SK-N-MC (cell line): ENCODE measurements at regions not wholly inside any gene's neighbourhood (a gene's known extent, or its start where the extent isn't known, plus 50 kb on each side); places are given as distances from the start of the nearest gene placed in this dataset.

Experiments
- EZH2 ChIP-seq: fragments of 200-600 bp; sonication (generic); IDR thresholded peaks from one replicate; pipeline ENCODE4 v1.6.1; 2017; ENCODE audit warnings: antibody characterized with exemption
- FOXP2 ChIP-seq: optimal IDR thresholded peaks from 2 replicates; pipeline ENCODE3; 2011; ENCODE audit warnings: mild to moderate bottlenecking, moderate library complexity; ENCODE audit not compliant: insufficient read depth; ENCODE audit errors: extremely low read length, control extremely low read depth

DNA sequence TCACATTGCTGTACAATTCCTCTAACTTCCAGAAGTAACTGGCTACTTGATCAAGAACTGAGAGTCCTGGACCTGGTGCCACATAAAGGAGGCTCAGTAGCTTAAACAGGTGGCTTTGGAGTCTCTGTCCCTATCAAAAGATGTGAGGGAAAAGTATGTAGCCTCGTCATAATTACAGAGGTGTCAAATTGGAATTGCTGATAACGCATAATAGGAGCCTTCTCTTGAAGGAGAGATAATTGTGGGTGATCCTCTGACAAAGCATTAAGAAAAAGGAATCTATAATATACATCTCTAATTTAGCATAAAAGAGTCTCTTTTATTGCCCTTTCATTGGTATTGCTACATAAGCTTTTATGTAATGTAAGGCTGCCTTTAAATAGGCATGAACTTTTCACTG lies 1246.4 kb upstream of the CDH9 start:
- TF ChIP-seq EZH2 (no peak), FOXP2 (no peak)
